Activated naive CD8-positive, alpha-beta T cell treated with anti-CD3 and anti-CD28 coated beads for 36 hours (primary cell): ENCODE measurements at regions not wholly inside any gene's neighbourhood (a gene's known extent, or its start where the extent isn't known, plus 50 kb on each side); places are given as distances from the start of the nearest gene placed in this dataset.
"Not testable (repeated sequence)": the region's sequence is repeated elsewhere in the genome, so short reads cannot be mapped to it uniquely, and the experiment has no call there.

Experiments used
- DNase-seq: peaks from one replicate; pipeline ENCODE4 v3.0.0; 2021
- H3K27ac Mint-ChIP-seq: one replicate; pipeline ENCODE4 v1.8.0; 2022; ENCODE audit warnings: mild to moderate bottlenecking, moderate library complexity, mixed read lengths
- H3K27me3 Mint-ChIP-seq: one replicate; pipeline ENCODE4 v1.8.0; 2022; ENCODE audit warnings: mild to moderate bottlenecking, mixed read lengths
- H3K36me3 Mint-ChIP-seq: one replicate; pipeline ENCODE4 v1.8.0; 2021; ENCODE audit warnings: mild to moderate bottlenecking, mixed read lengths
- H3K4me1 Mint-ChIP-seq: one replicate; pipeline ENCODE4 v1.8.0; 2021; ENCODE audit warnings: mixed read lengths
- H3K4me3 Mint-ChIP-seq: one replicate; pipeline ENCODE4 v1.8.0; 2022; ENCODE audit warnings: mild to moderate bottlenecking, moderate library complexity, mixed read lengths
- H3K9me3 Mint-ChIP-seq: one replicate; pipeline ENCODE4 v1.8.0; 2022; ENCODE audit warnings: mixed read lengths

- H3K4me3 Mint-ChIP-seq = no peak overlapping the region
- no peaks in the 10 kb centered on the region for H3K9me3 Mint-ChIP-seq
- no peaks in the 10 kb centered on the region for H3K36me3 Mint-ChIP-seq
- H3K4me1 Mint-ChIP-seq = peaks cover 29% of the 10 kb centered on the region
- peaks cover 3% of the 10 kb centered on the region for H3K27me3 Mint-ChIP-seq
- no peak overlapping the region for H3K27ac Mint-ChIP-seq
- no peak for DNase-seq
Observed at GRCh38 chr13:50248516-50249143, 233.4 kb downstream of the KCNRG start.

DNA sequence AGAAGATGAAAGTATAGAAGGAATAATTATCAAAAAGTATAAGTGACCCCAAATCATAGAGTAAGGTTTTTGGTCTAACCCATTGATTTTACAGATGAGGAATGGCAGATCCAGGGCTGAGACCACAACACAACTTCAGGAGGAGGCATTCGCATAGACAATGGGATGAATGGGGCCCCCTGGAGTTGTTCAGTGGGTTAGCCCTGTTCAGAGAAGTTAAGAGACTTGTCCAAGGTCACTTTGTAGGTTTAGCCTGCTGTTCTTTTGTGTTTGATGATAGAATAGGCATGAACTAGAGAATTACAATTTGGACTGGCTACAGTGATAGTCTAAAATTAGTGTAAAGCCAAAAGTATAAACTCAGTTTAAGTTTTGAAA lies 233.9 kb downstream of the KCNRG start:
- H3K27ac Mint-ChIP-seq = no peak overlapping the region
- H3K4me3 Mint-ChIP-seq = no peak overlapping the region
- H3K36me3 Mint-ChIP-seq = no peaks in the 10 kb centered on the region
- no peak for DNase-seq
- H3K4me1 Mint-ChIP-seq = peaks cover 25% of the 10 kb centered on the region
- H3K9me3 Mint-ChIP-seq = no peaks in the 10 kb centered on the region
- peaks cover 3% of the 10 kb centered on the region for H3K27me3 Mint-ChIP-seq

DNA sequence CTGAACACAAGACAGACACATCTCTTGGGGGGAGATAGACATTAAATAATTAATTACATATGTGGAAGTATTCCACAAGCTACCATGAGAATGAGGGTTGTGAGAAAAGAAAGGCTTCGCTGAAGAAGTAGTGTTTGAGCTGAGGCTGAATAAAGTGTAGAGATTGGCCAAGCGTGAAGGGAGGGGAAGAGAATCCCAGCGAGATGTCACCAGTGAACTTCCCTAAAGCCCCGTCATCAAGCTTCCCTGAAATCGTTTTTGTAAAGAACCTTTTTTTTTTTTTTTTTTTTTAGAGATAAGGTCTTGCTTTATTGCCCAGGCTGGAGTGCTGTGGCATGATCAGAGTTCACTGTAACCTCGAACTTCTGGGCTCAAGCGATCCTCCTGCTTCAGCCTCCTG lies 235.2 kb downstream of the KCNRG start:
- Mint-ChIP-seq H3K27me3 (peaks cover 3% of the 10 kb centered on the region), H3K4me1 (peaks cover 14% of the 10 kb centered on the region), H3K36me3 (no peaks in the 10 kb centered on the region), H3K9me3 (no peaks in the 10 kb centered on the region), H3K27ac (no peak overlapping the region), H3K4me3 (no peak overlapping the region)
- DNase-seq = no peak

DNA sequence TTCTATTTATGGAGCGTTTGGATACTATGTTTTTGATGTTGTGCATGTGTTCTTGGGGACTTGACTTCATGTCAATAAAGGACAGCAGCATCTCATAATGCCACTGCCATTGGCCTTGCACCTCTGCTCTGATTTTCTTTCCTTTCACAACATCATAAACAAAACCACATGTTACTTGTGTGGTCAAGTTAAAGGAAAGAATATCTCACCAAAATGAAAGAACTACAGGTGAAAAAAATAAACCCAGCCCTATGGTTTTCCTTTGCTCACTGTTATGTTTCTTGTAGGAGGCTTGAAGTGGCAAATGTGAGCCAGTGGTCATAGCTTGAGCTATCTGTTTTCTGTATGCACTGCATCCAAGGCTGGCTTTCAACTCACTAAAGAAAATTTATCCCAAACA lies 240.4 kb downstream of the KCNRG start:
- H3K4me1 Mint-ChIP-seq = peaks cover 17% of the 10 kb centered on the region
- no peak overlapping the region for H3K4me3 Mint-ChIP-seq
- peaks cover 4% of the 10 kb centered on the region for H3K9me3 Mint-ChIP-seq
- H3K27me3 Mint-ChIP-seq = peaks cover 8% of the 10 kb centered on the region
- H3K36me3 Mint-ChIP-seq = no peaks in the 10 kb centered on the region
- no peak for DNase-seq
- no peak overlapping the region for H3K27ac Mint-ChIP-seq

DNA sequence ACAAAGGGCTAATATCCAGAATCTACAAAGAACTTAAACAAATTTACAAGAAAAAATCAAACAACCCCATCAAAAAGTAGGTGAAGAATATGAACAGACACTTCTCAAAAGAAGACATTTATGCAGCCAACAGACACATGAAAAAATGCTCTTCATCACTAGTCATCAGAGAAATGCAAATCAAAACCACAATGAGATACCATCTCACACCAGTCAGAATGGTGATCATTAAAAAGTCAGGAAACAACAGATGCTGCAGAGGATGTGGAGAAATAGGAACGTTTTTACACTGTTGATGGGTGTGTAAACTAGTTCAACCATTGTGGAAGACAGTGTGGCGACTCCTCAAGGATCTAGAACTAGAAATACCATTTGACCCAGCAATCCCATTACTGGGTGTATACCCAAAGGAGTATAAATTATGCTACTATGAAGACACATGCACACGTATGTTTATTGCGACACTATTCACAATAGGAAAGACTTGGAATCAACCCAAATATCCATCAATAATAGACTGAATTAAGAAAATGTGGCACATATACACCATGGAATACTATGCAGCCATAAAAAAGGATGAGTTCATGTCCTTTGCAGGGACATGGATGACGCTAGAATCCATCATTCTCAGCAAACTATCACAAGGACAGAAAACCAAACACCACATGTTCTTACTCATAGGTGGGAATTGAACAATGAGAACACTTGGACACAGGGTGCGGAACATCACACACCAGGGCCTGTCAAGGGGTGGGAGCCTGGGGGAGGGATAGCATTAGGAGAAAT lies 241.5 kb downstream of the KCNRG start:
- not testable (repeated sequence) for H3K4me3 Mint-ChIP-seq

GRCh38 chr13:50257646-50258045 lies 242.4 kb downstream of the KCNRG start:
- H3K4me3 Mint-ChIP-seq = no peak overlapping the region
- no peak for DNase-seq
- peaks cover 8% of the 10 kb centered on the region for H3K27me3 Mint-ChIP-seq
- H3K27ac Mint-ChIP-seq = no peak overlapping the region
- peaks cover 18% of the 10 kb centered on the region for H3K4me1 Mint-ChIP-seq
- H3K36me3 Mint-ChIP-seq = no peaks in the 10 kb centered on the region
- H3K9me3 Mint-ChIP-seq = peaks cover 4% of the 10 kb centered on the region

More for the DNA sequence above, 241.5 kb downstream of the KCNRG start:
- H3K4me1 Mint-ChIP-seq = peaks cover 18% of the 10 kb centered on the region
- not testable (repeated sequence) for H3K27ac Mint-ChIP-seq, H3K36me3 Mint-ChIP-seq, H3K27me3 Mint-ChIP-seq, DNase-seq, H3K9me3 Mint-ChIP-seq

GRCh38 chr13:50261130-50261901 lies 246.1 kb downstream of the KCNRG start:
- no peak for DNase-seq
- H3K27ac Mint-ChIP-seq = no peak overlapping the region
- H3K36me3 Mint-ChIP-seq = no peaks in the 10 kb centered on the region
- peaks cover 8% of the 10 kb centered on the region for H3K27me3 Mint-ChIP-seq
- peaks cover 12% of the 10 kb centered on the region for H3K4me1 Mint-ChIP-seq
- H3K9me3 Mint-ChIP-seq = peaks cover 4% of the 10 kb centered on the region
- H3K4me3 Mint-ChIP-seq = no peak overlapping the region

- no peaks in the 10 kb centered on the region for H3K4me1 Mint-ChIP-seq
- H3K36me3 Mint-ChIP-seq = no peaks in the 10 kb centered on the region
- H3K4me3 Mint-ChIP-seq = no peak overlapping the region
- DNase-seq = no peak
- H3K27ac Mint-ChIP-seq = no peak overlapping the region
- H3K27me3 Mint-ChIP-seq = peaks cover 27% of the 10 kb centered on the region
- H3K9me3 Mint-ChIP-seq = no peaks in the 10 kb centered on the region
Observed at GRCh38 chr13:50267066-50267465, 251.8 kb downstream of the KCNRG start.

DNA sequence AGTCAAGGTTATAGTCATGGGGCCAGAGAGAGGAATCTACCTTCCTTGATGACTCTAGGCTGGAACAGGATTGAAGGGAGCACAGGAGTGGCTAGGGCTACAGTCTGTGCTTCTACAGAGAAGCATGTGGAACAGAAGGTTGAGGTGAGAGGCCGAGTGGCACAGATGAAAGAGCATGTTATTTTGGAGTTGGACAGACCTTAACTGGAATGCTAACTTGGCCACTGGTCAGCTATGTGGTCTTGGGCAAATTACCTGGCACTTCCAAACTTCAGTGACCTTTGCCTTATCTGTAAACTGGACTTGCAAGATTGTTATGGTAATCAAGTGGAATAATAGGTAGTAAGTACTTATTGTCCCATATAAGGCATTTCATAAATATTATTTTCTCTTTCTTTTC lies 252.7 kb downstream of the KCNRG start:
- Mint-ChIP-seq H3K4me1 (no peaks in the 10 kb centered on the region), H3K27me3 (peaks cover 27% of the 10 kb centered on the region), H3K36me3 (no peaks in the 10 kb centered on the region), H3K27ac (no peak overlapping the region), H3K4me3 (no peak overlapping the region), H3K9me3 (no peaks in the 10 kb centered on the region)
- DNase-seq = no peak

GRCh38 chr13:50268500-50268899 lies 253.3 kb downstream of the KCNRG start:
- Mint-ChIP-seq H3K4me3 (no peak overlapping the region), H3K36me3 (no peaks in the 10 kb centered on the region), H3K9me3 (no peaks in the 10 kb centered on the region), H3K27ac (no peak overlapping the region), H3K4me1 (no peaks in the 10 kb centered on the region), H3K27me3 (peaks cover 27% of the 10 kb centered on the region)
- no peak for DNase-seq

GRCh38 chr13:50274181-50274580 lies 258.9 kb downstream of the KCNRG start:
- H3K27me3 Mint-ChIP-seq = peaks cover 9% of the 10 kb centered on the region
- H3K27ac Mint-ChIP-seq = no peak overlapping the region
- no peak overlapping the region for H3K4me3 Mint-ChIP-seq
- peaks cover 5% of the 10 kb centered on the region for H3K9me3 Mint-ChIP-seq
- H3K36me3 Mint-ChIP-seq = no peaks in the 10 kb centered on the region
- no peaks in the 10 kb centered on the region for H3K4me1 Mint-ChIP-seq
- no peak for DNase-seq

DNA sequence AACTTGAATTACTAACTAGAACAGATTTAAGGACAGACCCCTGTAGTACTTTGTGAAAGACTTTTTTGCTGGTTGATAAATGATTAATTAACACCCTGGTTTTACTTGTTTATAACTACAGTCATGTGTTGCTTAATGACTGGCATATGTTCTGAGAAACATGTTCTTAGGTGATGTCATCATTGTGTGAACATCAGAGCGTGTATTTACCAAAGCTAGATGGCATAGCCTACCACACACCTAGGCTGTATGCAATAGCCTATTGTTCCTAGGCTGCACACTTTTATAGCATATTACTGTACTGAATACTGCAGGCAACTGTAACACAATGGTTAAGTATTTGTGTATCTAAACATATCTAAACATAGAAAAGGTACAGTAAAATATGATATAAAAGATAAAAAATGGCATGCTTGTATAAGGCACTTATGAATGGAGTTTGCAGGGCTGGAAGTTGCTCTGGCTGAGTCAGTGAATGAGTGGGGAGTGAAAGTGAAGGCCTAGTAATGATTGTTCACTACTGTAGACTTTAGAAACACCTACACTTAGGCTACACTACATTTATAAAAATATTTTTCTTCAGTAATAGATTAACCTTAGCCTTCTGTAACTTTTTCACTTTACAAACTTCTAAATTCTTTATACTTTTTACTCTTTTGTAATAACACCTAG lies 260.3 kb downstream of the KCNRG start:
- H3K27ac Mint-ChIP-seq = no peak overlapping the region
- peaks cover 6% of the 10 kb centered on the region for H3K27me3 Mint-ChIP-seq
- H3K4me1 Mint-ChIP-seq = no peaks in the 10 kb centered on the region
- peaks cover 5% of the 10 kb centered on the region for H3K9me3 Mint-ChIP-seq
- H3K36me3 Mint-ChIP-seq = no peaks in the 10 kb centered on the region
- no peak overlapping the region for H3K4me3 Mint-ChIP-seq
- no peak for DNase-seq

GRCh38 chr13:50276550-50276949 lies 261.3 kb downstream of the KCNRG start:
- Mint-ChIP-seq H3K36me3 (no peaks in the 10 kb centered on the region), H3K4me1 (no peaks in the 10 kb centered on the region), H3K9me3 (peaks cover 5% of the 10 kb centered on the region), H3K4me3 (no peak overlapping the region), H3K27ac (no peak overlapping the region), H3K27me3 (no peaks in the 10 kb centered on the region)
- no peak for DNase-seq

DNA sequence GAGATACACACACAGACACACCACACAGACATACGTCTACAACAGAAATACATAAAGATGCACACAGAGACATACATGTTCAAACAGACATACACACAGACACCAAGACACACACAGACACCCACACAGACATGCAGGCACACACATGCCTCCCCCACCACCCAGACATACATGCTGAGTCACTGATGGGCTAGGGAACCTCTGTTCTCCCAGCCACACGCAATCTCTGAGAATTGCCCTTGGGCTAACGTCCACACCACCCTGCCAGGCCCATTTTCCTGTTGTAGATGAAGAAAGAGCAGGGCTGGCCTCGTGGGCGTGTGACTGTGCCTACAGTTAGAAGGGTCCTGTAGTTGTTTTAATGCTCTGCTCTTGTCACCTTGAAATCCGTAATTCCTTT lies 261.9 kb downstream of the KCNRG start:
- Mint-ChIP-seq H3K36me3 (no peaks in the 10 kb centered on the region), H3K4me1 (no peaks in the 10 kb centered on the region)

DNA sequence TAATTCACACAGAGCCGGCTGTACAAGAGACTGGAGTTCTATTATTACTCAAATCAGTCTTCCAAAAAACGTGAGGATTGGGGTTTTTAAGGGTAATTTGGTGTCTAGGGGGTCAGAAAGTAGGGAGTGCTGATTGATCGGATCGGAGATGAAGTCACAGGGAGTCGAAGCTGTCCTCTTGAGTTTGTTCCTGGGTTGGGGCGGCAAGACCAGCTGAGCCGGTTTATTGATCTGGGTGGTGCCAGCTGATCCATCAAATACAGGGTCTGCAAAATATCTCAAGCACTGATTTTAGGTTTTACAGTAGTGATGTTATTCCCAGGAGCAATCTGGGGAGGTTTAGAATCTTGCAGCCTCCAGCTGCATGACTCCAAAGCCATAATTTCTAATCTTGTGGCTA lies 262.7 kb downstream of the KCNRG start:
- Mint-ChIP-seq H3K9me3 (peaks cover 5% of the 10 kb centered on the region), H3K4me3 (no peak overlapping the region), H3K4me1 (no peaks in the 10 kb centered on the region), H3K27me3 (no peaks in the 10 kb centered on the region), H3K27ac (no peak overlapping the region), H3K36me3 (no peaks in the 10 kb centered on the region)
- DNase-seq = no peak

More for the DNA sequence above, 261.9 kb downstream of the KCNRG start:
- Mint-ChIP-seq H3K27ac (no peak overlapping the region), H3K9me3 (peaks cover 5% of the 10 kb centered on the region), H3K27me3 (no peaks in the 10 kb centered on the region), H3K4me3 (no peak overlapping the region)
- no peak for DNase-seq
